Adrenal gland (tissue), 9 donors: ENCODE measurements at regions not wholly inside any gene's neighbourhood (a gene's known extent, or its start where the extent isn't known, plus 50 kb on each side); places are given as distances from the start of the nearest gene placed in this dataset.

Source experiments
- DNase-seq, 7 donors: peaks; one replicate each; pipeline ENCODE4 v3.0.0-alpha.2; 2019 to 2020
- H3K27ac ChIP-seq, 5 donors: fragments of 200-600 bp; sonication (generic) in 4 of 5; 1 replicate in 3 of 5; 2 replicates in 2 of 5; pipeline versions ENCODE4 v1.5.1 to v1.8.0; 2016 to 2020; ENCODE audit warnings: mild to moderate bottlenecking in 1 of 5
- H3K27me3 ChIP-seq: fragments of 200-600 bp; 2 replicates; pipeline ENCODE4 v1.8.0; 2021
- H3K36me3 ChIP-seq, 2 donors: fragments of 200-600 bp; replicated peaks in 1 of 2; 1 replicate in 1 of 2; 2 replicates in 1 of 2; pipeline versions ENCODE4 v1.5.1 to v1.8.0; 2018 to 2022
- H3K4me1 ChIP-seq, 2 donors: fragments of 200-600 bp; replicated peaks in 1 of 2; 1 replicate in 1 of 2; 2 replicates in 1 of 2; pipeline versions ENCODE4 v1.5.1 to v1.8.0; 2018 to 2021
- H3K4me3 ChIP-seq, 4 donors: fragments of 200-600 bp; sonication (generic) in 3 of 4; one replicate each; pipeline ENCODE4 v1.5.1; 2016 to 2018
- H3K9me3 ChIP-seq, 3 donors: fragments of 200-600 bp; sonication (generic) in 1 of 3; replicated peaks in 1 of 3; 1 replicate in 2 of 3; 2 replicates in 1 of 3; pipeline versions ENCODE4 v1.5.1 to v1.8.0; 2016 to 2021
- CTCF ChIP-seq, 6 experiments: fragments of 450-650 bp in 4 of 6; fragments of 200-600 bp in 2 of 6; sonication (generic) in 1 of 6; IDR thresholded peaks; 1 replicate in 5 of 6; 2 replicates in 1 of 6; pipeline versions ENCODE4 v1.5.1 to v1.8.0; 2016 to 2021; ENCODE audit warnings: antibody characterized with exemption in 6 of 6, mild to moderate bottlenecking in 2 of 6, moderate library complexity in 1 of 6
- POLR2A ChIP-seq, 2 donors: fragments of 450-650 bp; IDR thresholded peaks; one replicate each; pipeline ENCODE4 v1.6.1; 2017; ENCODE audit warnings: antibody characterized with exemption in 2 of 2, mild to moderate bottlenecking in 2 of 2, moderate library complexity in 1 of 2
- WGBS, 4 donors: extraction: QIAGEN DNeasy Blood & Tissue Kit in 2 of 4; methylation state at CpG; one replicate each; pipeline versions ENCODE4 v1.1.5 to v1.1.7; 2013 to 2017; 5-methylcytosine and 5-hydroxymethylcytosine counted together
- intact Hi-C, 2 donors: fragments of 100-400 bp; cut with DNase I; formaldehyde crosslinking; loops; one replicate each; pipeline versions ENCODE4 v1.14.1 to v1.15.0; 2022 to 2023
- donor health status: healthy with polysubstance abuse.
- donor health status: Bipolar disorder and iron deficiency.
- donor health status: DM: yes; HTN: yes; CAD: no.
- donor health status: DM: no; HTN: no; CAD: no.
- donor health status: DM: no; HTN: no; CAD: no.

GRCh38 chr16:87056551-87056950 lies 260.6 kb downstream of the C16orf95 start:
- Histone ChIP-seq H3K9me3 (no peaks in the 10 kb centered on the region), H3K4me1 (no peaks in the 10 kb centered on the region), H3K36me3 (no peaks in the 10 kb centered on the region), H3K27ac (no peak overlapping the region), H3K27me3 (peaks cover 7% of the 10 kb centered on the region), H3K4me3 (no peak overlapping the region)
- WGBS, 4 donors: 63 to 86% (median 64%) methylated on average over 14 to 15 of the region's 15 CpGs
- TF ChIP-seq POLR2A (IDR thresholded peaks at IDR 0.05) (no peak), CTCF (IDR thresholded peaks at IDR 0.05) (no peak)
- DNase-seq: no peak
- intact Hi-C loops: loop anchor here in 1 of 2 donors (5.0 kb wide), 1 partner anchor 484 kb away; no protein-coding TSS in a partner anchor

- TF ChIP-seq POLR2A (IDR thresholded peaks at IDR 0.05) (no peak), CTCF (IDR thresholded peaks at IDR 0.05) (no peak)
- H3K9me3 ChIP-seq: no peaks in the 10 kb centered on the region
- no peak overlapping the region for H3K4me3 ChIP-seq
- no peak overlapping the region for H3K27ac ChIP-seq
- no peaks in the 10 kb centered on the region for H3K36me3 ChIP-seq
- peaks cover 7% of the 10 kb centered on the region for H3K27me3 ChIP-seq
- DNase-seq: no peak
- no peaks in the 10 kb centered on the region for H3K4me1 ChIP-seq
- intact Hi-C loops: loop anchor here in 1 of 2 donors (5.0 kb wide), 1 partner anchor 485 kb away; no protein-coding TSS in a partner anchor
- WGBS, 4 donors: 85 to 88% (median 86%) methylated on average over 25 to 26 of the region's 26 CpGs
These were observed 259.8 kb downstream of the C16orf95 start for GRCh38 chr16:87057211-87057881.

GRCh38 chr16:87057951-87058560 lies 259.1 kb downstream of the C16orf95 start:
- TF ChIP-seq CTCF (IDR thresholded peaks at IDR 0.05): no peak
- no peak for TF ChIP-seq POLR2A (IDR thresholded peaks at IDR 0.05)
- H3K4me3 ChIP-seq: no peak overlapping the region
- no peaks in the 10 kb centered on the region for H3K36me3 ChIP-seq
- H3K27me3 ChIP-seq: peaks cover 7% of the 10 kb centered on the region
- DNase-seq: no peak
- no peaks in the 10 kb centered on the region for H3K4me1 ChIP-seq
- 85 to 89% (median 88%) methylated on average over 22 to 26 of the region's 26 CpGs for WGBS, 4 donors
- no peaks in the 10 kb centered on the region for H3K9me3 ChIP-seq
- no peak overlapping the region for H3K27ac ChIP-seq
- intact Hi-C loops: loop anchor here in 1 of 2 donors (5.0 kb wide), 1 partner anchor 486 kb away; no protein-coding TSS in a partner anchor

GRCh38 chr16:87058728-87059250 lies 258.4 kb downstream of the C16orf95 start:
- Histone ChIP-seq H3K9me3 (no peaks in the 10 kb centered on the region), H3K27ac (no peak overlapping the region), H3K36me3 (no peaks in the 10 kb centered on the region), H3K4me3 (no peak overlapping the region), H3K27me3 (peaks cover 7% of the 10 kb centered on the region), H3K4me1 (no peaks in the 10 kb centered on the region)
- TF ChIP-seq CTCF (IDR thresholded peaks at IDR 0.05) (no peak), POLR2A (IDR thresholded peaks at IDR 0.05) (no peak)
- intact Hi-C loops: loop anchor here in 1 of 2 donors (5.0 kb wide), 1 partner anchor 486 kb away; no protein-coding TSS in a partner anchor
- no peak for DNase-seq
- WGBS, 4 donors: 87 to 92% (median 91%) methylated on average over 17 of the region's 17 CpGs
